Stimulated activated effector memory CD8-positive, alpha-beta T cell treated with anti-CD3 and anti-CD28 coated beads, Interleukin-12 subunit alpha, Interleukin-12 subunit beta, amount 100 ng/mL, for 72 hours (primary cell): ENCODE measurements at regions not wholly inside any gene's neighbourhood (a gene's known extent, or its start where the extent isn't known, plus 50 kb on each side); places are given as distances from the start of the nearest gene placed in this dataset.

Source experiments
- ATAC-seq: fragments of 150-1000 bp; cut with Tn5 transposase; 2 replicates; pipeline ENCODE4 v1.10.0; 2021
- DNase-seq, 2 donors: peaks; one replicate each; pipeline ENCODE4 v3.0.0; 2021 to 2022; ENCODE audit warnings: low spot score in 2 of 2
- H3K27ac Mint-ChIP-seq: one replicate; pipeline ENCODE4 v1.8.0; 2022; ENCODE audit warnings: mild to moderate bottlenecking, mixed read lengths
- H3K36me3 Mint-ChIP-seq: one replicate; pipeline ENCODE4 v1.8.0; 2022; ENCODE audit warnings: mild to moderate bottlenecking, mixed read lengths
- H3K4me1 Mint-ChIP-seq: one replicate; pipeline ENCODE4 v1.8.0; 2022; ENCODE audit warnings: mixed read lengths
- H3K4me3 Mint-ChIP-seq: one replicate; pipeline ENCODE4 v1.8.0; 2022; ENCODE audit warnings: mild to moderate bottlenecking, mixed read lengths
- H3K9me3 Mint-ChIP-seq: one replicate; pipeline ENCODE4 v1.8.0; 2022; ENCODE audit warnings: mixed read lengths

DNA sequence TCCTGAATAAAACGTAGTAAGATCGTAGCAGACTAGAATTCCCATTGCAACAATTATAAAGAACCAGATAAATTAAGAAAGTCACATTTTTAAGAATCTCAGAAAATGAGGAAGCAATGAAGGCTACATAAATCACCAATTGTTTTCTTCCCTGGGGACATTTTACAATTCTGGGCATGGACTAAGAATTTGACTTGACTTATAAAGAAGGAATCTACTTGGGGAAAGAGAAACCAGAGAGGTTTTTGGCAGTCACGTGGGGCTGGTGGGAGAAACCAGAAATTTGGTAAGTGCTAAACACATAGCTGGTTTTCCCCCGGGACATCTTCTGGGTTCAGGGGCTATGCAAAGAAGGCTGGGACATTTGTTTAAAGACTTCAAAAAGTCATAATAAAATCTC, 109.8 kb upstream of the IL6 start:
- H3K27ac Mint-ChIP-seq, result no peak overlapping the region
- H3K4me1 Mint-ChIP-seq, result no peaks in the 10 kb centered on the region
- H3K9me3 Mint-ChIP-seq, result peaks cover 14% of the 10 kb centered on the region
- H3K4me3 Mint-ChIP-seq, result no peak overlapping the region
- no peak for ATAC-seq
- DNase-seq, result no peak
- H3K36me3 Mint-ChIP-seq, result no peaks in the 10 kb centered on the region

DNA sequence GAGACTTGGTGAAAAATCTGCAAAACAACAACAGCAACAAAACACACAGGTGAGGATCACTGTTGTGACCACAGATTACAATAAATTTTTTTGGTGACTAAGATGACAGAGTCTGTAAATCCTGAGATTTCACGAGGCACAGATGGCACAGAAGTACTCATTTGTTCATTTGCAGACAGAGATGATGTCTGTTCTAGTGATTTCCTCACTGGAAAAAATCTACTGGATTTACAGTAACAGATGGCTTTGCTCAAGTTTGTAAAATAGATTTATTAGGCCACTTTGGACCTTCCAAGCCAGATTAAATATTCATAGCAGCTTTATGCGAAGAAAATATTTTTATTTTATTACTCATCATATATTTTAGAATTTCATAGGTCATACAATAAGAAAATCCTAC, 113.5 kb upstream of the IL6 start:
- no peaks in the 10 kb centered on the region for H3K4me1 Mint-ChIP-seq
- ATAC-seq (no peak), DNase-seq (no peak)
- no peaks in the 10 kb centered on the region for H3K36me3 Mint-ChIP-seq
- H3K4me3 Mint-ChIP-seq, result no peak overlapping the region
- H3K9me3 Mint-ChIP-seq, result peaks cover 9% of the 10 kb centered on the region
- H3K27ac Mint-ChIP-seq, result no peak overlapping the region

DNA sequence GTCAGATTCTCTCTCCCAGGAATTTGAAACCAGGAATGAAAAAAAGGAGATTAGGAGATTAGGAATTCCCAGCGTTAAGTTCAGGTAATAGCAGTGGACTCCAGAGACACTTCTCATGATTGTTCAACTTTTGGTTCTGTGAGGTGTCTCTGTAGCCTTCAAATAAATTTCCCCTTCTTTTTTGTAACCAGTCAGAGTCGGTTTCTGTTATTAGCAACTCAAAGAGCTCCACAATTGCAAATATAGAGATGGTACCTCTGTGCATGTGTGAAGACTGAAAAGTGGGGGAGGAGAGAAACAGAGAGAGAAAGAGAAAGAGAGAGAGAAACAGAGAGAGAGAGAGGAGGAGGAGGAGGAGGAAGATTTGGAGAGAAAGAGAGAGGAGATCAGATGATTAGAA, 112.8 kb upstream of the STEAP1B start:
- DNase-seq, result no peak
- H3K36me3 Mint-ChIP-seq, result no peaks in the 10 kb centered on the region
- no peak overlapping the region for H3K27ac Mint-ChIP-seq
- H3K4me3 Mint-ChIP-seq, result no peak overlapping the region
- no peak for ATAC-seq
- H3K4me1 Mint-ChIP-seq, result no peaks in the 10 kb centered on the region
- peaks cover 3% of the 10 kb centered on the region for H3K9me3 Mint-ChIP-seq

DNA sequence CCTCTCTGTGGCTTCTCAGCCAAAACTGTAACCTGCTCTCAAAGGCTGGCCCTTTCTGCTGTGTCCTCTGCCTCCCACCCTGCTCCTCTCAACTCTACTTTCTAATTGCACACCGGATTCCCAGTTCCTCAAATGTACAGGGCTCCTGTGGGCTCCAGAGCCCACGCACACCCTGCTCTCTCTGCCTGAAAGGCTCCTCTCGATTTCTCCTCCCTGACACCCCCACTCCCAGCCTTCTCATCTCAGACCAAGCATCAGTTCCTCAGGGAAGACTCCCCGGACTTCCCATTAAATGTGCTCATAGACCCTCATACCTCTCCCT, 111.7 kb upstream of the STEAP1B start:
- Mint-ChIP-seq H3K9me3 (peaks cover 3% of the 10 kb centered on the region), H3K4me1 (no peaks in the 10 kb centered on the region), H3K36me3 (no peaks in the 10 kb centered on the region), H3K4me3 (no peak overlapping the region), H3K27ac (no peak overlapping the region)
- DNase-seq, result no peak
- ATAC-seq, result no peak

DNA sequence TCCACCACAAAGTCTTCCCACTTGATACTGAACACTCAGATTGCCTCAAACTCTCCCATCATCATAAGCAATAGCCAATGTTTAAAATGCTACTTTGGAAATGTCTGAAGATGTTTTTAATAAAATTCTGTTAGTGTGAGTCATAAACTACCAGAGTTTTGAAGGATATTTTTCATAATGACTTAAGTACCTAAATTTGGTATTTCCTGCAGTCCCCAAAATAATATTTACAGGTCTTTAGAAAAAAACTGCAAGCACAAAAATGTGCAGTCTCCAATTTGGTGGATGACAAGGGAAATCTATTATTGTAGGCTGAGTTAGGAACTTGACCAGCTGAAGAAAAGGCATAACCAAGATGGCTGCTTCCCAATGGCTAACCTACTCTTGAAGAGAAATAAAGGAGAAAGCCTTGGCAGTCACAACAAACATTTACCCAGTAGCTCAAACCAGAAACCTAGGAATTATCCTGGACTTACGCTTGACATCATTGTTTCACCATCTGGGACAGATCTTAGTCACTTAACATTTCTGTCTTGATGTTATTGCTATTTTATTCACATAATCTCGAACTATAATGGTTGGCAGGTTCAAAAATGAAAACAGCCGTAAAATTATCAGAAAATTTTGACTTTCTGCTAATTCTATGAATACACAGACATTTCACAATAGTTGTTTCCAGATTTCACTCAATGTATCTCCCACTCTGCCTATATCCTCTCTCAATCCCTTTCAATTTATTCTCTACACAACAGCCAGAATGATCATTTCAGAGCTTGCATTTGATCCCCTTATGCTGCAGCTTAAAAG, 111.2 kb upstream of the STEAP1B start:
- Mint-ChIP-seq H3K4me1 (no peaks in the 10 kb centered on the region), H3K27ac (no peak overlapping the region), H3K36me3 (no peaks in the 10 kb centered on the region), H3K4me3 (no peak overlapping the region), H3K9me3 (peaks cover 3% of the 10 kb centered on the region)
- ATAC-seq (no peak), DNase-seq (no peak)

DNA sequence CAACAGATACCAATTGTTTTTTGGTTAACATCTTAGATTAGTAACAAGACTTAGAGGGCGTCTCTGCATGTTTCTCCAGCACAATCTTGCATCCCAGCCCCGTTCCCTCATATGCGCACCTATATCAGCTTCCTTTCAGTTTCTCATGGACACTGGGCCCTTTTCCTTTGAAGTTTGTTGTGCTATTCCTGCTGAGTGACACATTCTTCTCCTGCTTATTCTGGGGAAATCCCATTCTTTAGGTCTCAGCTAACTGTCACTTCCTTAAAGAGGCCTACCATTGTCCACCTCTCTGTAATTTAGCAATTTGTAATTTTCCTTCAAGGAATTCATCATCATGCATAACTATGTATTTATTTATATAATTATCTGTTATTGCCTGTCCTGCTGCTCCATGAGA, 110.3 kb upstream of the STEAP1B start:
- Mint-ChIP-seq H3K4me1 (no peaks in the 10 kb centered on the region), H3K4me3 (no peak overlapping the region), H3K9me3 (peaks cover under 1% of the 10 kb centered on the region), H3K36me3 (no peaks in the 10 kb centered on the region), H3K27ac (no peak overlapping the region)
- ATAC-seq, result no peak
- no peak for DNase-seq

DNA sequence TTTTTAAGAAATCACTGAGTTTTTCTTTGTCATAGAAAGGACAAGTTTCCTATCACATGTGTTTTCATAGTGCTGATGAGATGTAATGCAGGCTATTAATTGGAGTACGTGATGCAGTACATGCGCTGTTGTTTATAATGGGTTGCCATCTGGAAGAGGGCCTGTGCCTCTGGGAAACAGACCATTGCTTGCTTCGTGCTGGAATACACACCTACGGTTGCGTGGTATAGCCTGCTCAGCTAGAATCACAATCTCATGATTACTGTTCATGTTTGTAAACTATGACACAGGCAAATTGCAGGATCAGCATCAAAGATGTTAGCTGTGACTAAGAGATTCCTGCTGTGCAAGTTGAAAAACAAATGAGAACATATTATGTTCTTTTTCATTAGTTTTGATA, 107.2 kb upstream of the STEAP1B start:
- DNase-seq (no peak), ATAC-seq (no peak)
- H3K27ac Mint-ChIP-seq, result no peak overlapping the region
- H3K36me3 Mint-ChIP-seq, result no peaks in the 10 kb centered on the region
- no peaks in the 10 kb centered on the region for H3K4me1 Mint-ChIP-seq
- no peaks in the 10 kb centered on the region for H3K9me3 Mint-ChIP-seq
- H3K4me3 Mint-ChIP-seq, result no peak overlapping the region

DNA sequence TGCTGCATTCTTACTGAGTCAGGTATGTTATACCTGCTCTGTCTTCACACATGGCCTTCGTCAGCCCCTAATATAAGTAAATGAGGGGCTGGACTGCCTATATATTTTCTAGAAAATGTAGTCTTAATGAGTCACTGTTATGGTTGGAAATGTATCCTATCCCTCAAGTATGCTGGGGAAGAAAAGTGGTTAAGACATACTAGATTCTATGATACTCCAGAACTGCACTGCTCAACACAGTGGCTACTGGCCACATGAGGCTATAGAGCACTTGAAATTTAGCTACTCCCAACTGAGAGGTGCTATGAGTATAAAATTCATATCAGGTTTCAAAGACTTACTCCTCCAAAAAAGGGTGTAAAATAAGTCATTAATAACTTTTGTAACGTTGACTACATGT, 104.3 kb upstream of the STEAP1B start:
- Mint-ChIP-seq H3K4me3 (no peak overlapping the region), H3K9me3 (no peaks in the 10 kb centered on the region), H3K4me1 (no peaks in the 10 kb centered on the region), H3K36me3 (no peaks in the 10 kb centered on the region), H3K27ac (no peak overlapping the region)
- ATAC-seq (no peak), DNase-seq (no peak)

DNA sequence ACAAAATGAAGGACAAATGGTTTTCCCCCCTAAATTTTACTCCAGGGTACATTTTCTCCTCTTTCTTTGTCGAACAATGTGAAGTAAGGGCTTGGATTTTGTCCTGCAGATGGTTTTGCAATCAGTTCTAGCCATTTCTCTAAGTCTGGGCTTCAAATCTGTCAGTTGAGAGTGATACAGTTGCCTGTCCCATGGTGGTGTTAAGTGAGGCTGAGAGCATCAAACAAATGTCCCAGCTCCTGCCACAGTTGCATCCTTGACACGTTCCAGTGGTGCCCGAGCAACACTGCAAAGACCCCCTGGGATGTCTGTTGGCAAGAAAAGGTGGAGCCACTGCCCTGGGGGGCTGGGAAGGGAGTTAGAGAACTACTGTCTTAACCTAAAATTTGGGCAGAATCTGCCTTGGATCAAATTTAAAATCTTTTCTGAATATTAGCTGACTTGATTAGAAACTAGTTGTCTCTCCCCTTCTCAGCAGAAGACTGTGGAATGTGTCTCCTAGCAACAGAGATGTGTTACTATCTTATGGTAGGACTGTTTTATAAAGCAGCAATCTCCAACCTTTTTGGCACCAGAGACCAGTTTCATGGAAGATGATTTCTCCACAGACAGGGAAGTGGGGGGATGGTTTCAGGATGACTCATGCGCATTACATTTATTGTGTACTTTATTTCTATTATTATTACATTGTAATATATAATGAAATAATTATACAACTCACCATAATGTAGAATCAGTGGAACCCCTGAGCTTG, 102.0 kb upstream of the STEAP1B start:
- H3K4me3 Mint-ChIP-seq, result no peak overlapping the region
- no peak overlapping the region for H3K27ac Mint-ChIP-seq
- no peaks in the 10 kb centered on the region for H3K36me3 Mint-ChIP-seq
- DNase-seq, result no peak
- no peak for ATAC-seq
- no peaks in the 10 kb centered on the region for H3K4me1 Mint-ChIP-seq
- no peaks in the 10 kb centered on the region for H3K9me3 Mint-ChIP-seq

DNA sequence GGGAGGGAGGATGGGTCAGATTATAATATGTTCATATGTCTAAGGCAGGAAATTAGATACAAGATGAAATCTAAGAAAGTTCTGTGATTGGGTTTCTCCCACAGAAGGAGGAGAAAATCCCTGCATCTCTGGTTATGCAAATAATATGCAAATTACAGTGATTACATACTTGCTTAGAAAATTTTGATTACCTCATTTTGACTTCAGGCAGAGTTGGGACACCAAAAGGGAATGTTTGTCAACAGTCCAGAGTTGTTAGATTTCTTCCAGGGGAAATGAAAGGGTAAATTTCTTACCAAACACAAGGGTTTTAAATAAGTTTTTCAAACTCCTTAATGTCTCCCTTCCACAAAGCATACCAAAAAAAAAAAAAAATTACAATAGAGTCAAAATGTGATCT, 101.4 kb upstream of the STEAP1B start:
- Mint-ChIP-seq H3K4me1 (no peaks in the 10 kb centered on the region), H3K36me3 (no peaks in the 10 kb centered on the region), H3K4me3 (no peak overlapping the region), H3K27ac (no peak overlapping the region), H3K9me3 (no peaks in the 10 kb centered on the region)
- ATAC-seq (no peak), DNase-seq (no peak)

DNA sequence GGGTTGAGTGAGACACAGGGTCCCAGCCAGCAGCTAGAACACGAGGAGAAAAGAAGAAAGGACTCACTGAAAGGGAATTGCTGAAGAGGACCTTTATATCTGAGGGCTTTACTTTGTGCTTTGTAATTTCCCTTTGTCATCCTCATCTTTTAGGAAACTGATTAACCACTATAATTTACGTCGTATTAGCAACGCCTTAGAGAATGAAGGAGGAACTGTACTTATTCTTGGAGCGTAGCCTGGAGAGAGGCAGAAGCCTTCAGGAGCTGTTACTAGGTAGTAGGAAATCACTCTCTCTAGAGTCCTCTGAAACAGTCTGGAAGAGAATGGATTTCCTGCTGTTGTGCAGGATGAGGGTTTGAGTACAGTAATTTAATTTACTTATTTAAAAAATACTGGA, 101.0 kb upstream of the STEAP1B start:
- ATAC-seq (no peak), DNase-seq (no peak)
- Mint-ChIP-seq H3K27ac (no peak overlapping the region), H3K4me1 (no peaks in the 10 kb centered on the region), H3K4me3 (no peak overlapping the region), H3K36me3 (no peaks in the 10 kb centered on the region), H3K9me3 (no peaks in the 10 kb centered on the region)

DNA sequence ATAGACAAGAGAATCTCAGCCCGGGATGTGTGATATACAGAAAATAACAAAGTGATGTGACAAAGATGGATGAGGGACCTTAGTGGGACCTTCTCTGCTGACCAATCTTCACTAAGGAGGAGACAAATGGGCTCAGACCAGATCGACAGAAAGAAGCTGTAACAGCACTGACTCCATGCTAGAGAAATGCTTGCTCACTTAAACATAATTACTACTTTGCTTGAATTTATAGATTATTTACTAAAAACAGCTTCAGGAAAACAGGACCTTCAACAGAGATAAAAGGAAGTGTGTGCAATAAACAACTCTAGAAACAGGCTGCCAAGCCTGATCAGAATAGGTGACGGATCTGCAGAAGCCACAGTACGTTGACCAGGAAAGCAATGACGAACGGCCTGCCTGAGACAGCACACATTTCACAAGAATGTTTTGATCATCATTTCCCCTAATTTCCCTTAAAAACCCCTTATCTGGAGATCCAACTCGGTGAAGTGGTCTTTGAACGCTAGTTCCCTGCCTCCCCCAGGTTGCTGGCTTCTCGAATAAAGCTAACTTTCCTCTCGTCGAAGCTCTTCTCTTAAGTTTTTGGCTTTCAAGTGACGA, 98.4 kb upstream of the STEAP1B start:
- DNase-seq (no peak), ATAC-seq (no peak)
- Mint-ChIP-seq H3K9me3 (no peaks in the 10 kb centered on the region), H3K27ac (no peak overlapping the region), H3K4me1 (no peaks in the 10 kb centered on the region), H3K4me3 (no peak overlapping the region), H3K36me3 (no peaks in the 10 kb centered on the region)

DNA sequence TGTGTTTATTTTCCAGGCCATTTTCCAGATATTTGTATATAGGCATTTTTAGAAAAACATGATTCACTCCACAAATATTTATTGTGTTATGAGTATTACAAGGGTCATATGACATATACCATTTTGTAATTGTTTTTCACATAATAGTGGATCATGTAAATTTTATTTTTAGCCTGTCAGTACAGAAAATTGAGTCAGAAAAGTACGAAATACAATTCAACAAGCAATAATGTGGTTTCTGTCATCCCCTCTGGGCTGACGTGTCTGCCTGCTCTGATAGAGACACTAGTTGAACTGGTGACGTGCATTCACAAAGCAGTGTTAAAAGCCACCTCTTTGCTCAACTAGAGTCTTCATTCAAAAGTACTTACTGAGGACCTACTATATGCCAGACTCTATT, 97.9 kb upstream of the STEAP1B start:
- Mint-ChIP-seq H3K36me3 (no peaks in the 10 kb centered on the region), H3K4me1 (no peaks in the 10 kb centered on the region), H3K27ac (no peak overlapping the region), H3K9me3 (no peaks in the 10 kb centered on the region), H3K4me3 (no peak overlapping the region)
- no peak for ATAC-seq
- DNase-seq, result no peak

DNA sequence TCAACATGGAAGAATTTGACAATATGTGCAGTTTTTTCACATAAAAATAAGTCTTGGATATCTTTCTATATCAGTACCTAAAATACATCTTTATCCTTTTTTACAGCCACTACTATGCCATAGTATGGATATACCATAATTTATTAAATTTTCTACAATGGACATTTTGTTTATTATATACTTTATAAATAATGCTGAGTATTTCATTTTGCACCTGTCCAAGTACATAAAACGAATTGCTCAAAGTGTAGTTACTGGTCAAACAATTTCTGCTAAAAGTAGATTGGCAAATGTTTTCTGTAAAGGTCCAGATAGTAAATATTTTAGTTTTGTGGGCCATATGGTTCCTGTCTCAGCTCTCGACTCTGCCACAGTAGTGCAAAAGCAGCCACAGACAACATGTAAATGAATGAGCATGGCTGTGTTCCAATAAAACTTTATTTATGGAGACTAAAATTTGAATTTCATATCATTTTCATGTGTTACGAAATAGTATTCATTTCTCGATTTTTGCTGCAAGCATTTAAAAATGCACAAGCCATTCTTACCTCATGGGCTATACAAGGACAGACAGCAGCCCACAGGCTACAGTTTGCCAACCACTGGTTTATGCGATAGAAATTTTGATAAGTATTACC, 96.9 kb upstream of the STEAP1B start:
- no peak for ATAC-seq
- no peaks in the 10 kb centered on the region for H3K9me3 Mint-ChIP-seq
- H3K27ac Mint-ChIP-seq, result no peak overlapping the region

DNA sequence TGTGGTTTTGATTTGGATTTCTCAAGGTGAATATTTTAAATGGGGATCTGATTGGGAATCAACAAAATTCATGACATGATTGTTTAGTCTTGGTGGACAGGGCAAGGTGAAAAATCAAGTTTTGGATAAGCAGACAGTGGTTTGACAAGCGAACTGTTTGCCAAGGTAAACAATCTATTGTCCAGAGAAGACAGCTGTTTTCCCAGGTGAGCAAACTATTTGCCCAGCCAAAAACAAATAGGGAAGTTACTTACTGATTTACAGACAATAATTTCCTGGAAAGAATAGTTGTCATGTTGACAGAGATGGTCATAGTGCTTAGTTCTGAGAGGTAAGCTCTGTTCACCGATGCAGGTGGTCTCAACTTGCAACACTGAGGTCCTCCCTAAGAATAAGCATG, 94.0 kb upstream of the STEAP1B start:
- no peaks in the 10 kb centered on the region for H3K36me3 Mint-ChIP-seq
- no peaks in the 10 kb centered on the region for H3K4me1 Mint-ChIP-seq
- no peaks in the 10 kb centered on the region for H3K9me3 Mint-ChIP-seq
- DNase-seq (no peak), ATAC-seq (no peak)
- no peak overlapping the region for H3K27ac Mint-ChIP-seq
- no peak overlapping the region for H3K4me3 Mint-ChIP-seq

More for the DNA sequence above, 96.9 kb upstream of the STEAP1B start:
- Mint-ChIP-seq H3K4me3 (no peak overlapping the region), H3K36me3 (no peaks in the 10 kb centered on the region), H3K4me1 (no peaks in the 10 kb centered on the region)
- no peak for DNase-seq

DNA sequence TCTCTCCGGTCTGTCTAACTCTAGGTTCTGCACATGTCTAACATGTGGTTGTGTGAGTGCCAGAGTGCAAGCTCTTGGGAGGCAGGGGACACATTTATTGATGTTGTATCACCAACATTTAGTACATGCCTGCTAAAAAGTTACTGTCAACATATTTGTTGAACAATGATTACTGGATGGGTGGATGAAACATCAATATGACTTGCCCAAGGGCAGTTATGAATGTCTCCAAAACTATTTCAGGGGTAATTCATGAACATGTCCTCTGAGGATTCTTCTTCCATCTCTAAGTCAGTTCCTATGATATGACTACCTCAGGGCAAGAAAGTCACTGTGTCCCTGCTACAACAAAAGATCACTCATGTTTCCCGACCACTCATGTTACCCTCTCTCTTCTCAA, 91.3 kb upstream of the STEAP1B start:
- Mint-ChIP-seq H3K9me3 (no peaks in the 10 kb centered on the region), H3K27ac (no peak overlapping the region), H3K36me3 (no peaks in the 10 kb centered on the region), H3K4me3 (no peak overlapping the region), H3K4me1 (peaks cover 8% of the 10 kb centered on the region)
- DNase-seq (no peak), ATAC-seq (no peak)
